ENCODE measurements at regions not wholly inside any gene's neighbourhood (a gene's known extent, or its start where the extent isn't known, plus 50 kb on each side); places are given as distances from the start of the nearest gene placed in this dataset.

DNA sequence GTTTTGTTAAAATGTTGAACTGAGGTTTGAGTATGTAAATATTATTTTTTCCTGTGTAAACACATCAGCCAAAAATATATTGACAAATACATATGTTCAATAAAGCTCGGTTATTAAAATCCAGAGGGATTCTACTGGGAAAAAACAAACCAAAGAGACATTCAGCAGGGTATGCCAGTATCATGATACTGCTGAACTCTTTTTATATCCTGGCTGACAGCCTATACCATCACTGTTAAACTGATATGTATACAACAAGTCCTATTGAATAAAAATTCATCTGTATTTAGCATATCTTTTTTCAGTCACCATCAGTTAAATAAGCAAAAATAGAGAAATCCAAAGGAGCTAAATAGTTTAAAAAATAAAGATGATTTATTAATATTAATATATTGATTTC, 71.6 kb upstream of the NEO1 start:
- H3K9me3 ChIP-seq, result no peaks in the 10 kb centered on the region
- intact Hi-C loops (cut with DNase I; ENCODE audit: low total_unique reads), result no loop called here
- no peak overlapping the region for H3K4me3 ChIP-seq
- no peaks in the 10 kb centered on the region for H3K36me3 ChIP-seq
- no peaks in the 10 kb centered on the region for H3K27me3 ChIP-seq
- H3K27ac ChIP-seq, result no peak overlapping the region
- no peak for TF ChIP-seq POLR2AphosphoS5 (IDR thresholded peaks at IDR 0.05)
- no peaks in the 10 kb centered on the region for H3K4me1 ChIP-seq
- no peak for DNase-seq (ENCODE audit: low spot score in 2 of 2)

DNA sequence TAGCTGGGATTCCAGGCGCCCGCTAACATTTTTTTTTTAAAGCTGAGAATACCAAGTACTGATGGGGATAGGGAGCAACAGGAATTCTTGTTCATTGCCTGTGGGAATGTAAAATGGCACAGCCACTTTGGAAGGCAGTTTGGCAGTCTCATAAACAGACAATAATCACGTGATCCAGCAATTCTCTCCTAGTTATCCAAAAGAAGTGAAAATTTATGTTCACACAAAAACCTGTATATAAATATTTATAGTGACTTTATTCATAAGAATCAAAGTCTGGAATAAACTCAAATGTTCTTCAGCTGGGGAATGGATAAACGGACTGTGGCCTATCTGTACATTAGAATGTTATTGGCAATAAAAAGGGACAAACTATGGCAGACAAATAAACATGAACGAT, 72.5 kb upstream of the NEO1 start:
- intact Hi-C loops (cut with DNase I; ENCODE audit: low total_unique reads), result no loop called here

DNA sequence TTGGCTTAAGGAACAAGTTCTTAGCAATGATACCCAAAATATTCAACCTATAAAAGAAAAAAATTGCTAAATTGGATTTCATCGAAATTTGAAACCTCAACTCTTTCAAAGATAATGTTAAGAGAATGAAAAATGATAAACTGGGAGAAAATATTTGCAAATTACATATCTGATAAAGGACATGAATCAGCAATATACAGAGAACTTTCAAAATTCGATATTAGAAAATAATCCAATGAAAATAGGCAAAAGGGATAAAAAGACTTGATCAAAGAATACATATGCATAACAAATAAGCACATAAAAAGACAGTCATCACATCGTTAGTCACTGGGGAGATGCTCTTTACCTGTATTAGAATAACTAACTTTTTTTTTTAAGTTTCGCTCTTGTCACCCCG, 73.0 kb upstream of the NEO1 start:
- Histone ChIP-seq H3K27ac (no peak overlapping the region), H3K36me3 (no peaks in the 10 kb centered on the region), H3K4me1 (no peaks in the 10 kb centered on the region), H3K4me3 (no peak overlapping the region), H3K27me3 (no peaks in the 10 kb centered on the region), H3K9me3 (no peaks in the 10 kb centered on the region)
- intact Hi-C loops (cut with DNase I; ENCODE audit: low total_unique reads), result no loop called here
- no peak for TF ChIP-seq POLR2A (IDR thresholded peaks at IDR 0.05)
- no peak for TF ChIP-seq POLR2AphosphoS5 (IDR thresholded peaks at IDR 0.05)
- TF ChIP-seq, protein P1, sequence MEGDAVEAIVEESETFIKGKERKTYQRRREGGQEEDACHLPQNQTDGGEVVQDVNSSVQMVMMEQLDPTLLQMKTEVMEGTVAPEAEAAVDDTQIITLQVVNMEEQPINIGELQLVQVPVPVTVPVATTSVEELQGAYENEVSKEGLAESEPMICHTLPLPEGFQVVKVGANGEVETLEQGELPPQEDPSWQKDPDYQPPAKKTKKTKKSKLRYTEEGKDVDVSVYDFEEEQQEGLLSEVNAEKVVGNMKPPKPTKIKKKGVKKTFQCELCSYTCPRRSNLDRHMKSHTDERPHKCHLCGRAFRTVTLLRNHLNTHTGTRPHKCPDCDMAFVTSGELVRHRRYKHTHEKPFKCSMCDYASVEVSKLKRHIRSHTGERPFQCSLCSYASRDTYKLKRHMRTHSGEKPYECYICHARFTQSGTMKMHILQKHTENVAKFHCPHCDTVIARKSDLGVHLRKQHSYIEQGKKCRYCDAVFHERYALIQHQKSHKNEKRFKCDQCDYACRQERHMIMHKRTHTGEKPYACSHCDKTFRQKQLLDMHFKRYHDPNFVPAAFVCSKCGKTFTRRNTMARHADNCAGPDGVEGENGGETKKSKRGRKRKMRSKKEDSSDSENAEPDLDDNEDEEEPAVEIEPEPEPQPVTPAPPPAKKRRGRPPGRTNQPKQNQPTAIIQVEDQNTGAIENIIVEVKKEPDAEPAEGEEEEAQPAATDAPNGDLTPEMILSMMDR (IDR thresholded peaks at IDR 0.05), result no peak
- no peak for DNase-seq (ENCODE audit: low spot score in 2 of 2)

More for the DNA sequence above, 72.5 kb upstream of the NEO1 start:
- H3K27ac ChIP-seq, result no peak overlapping the region
- no peak for DNase-seq (ENCODE audit: low spot score in 2 of 2)
- TF ChIP-seq POLR2AphosphoS5 (IDR thresholded peaks at IDR 0.05) (no peak), POLR2A (IDR thresholded peaks at IDR 0.05) (no peak)
- TF ChIP-seq, protein P1 (IDR thresholded peaks at IDR 0.05), result no peak
- H3K4me1 ChIP-seq, result no peaks in the 10 kb centered on the region
- H3K36me3 ChIP-seq, result no peaks in the 10 kb centered on the region
- H3K4me3 ChIP-seq, result no peak overlapping the region
- H3K27me3 ChIP-seq, result no peaks in the 10 kb centered on the region
- no peaks in the 10 kb centered on the region for H3K9me3 ChIP-seq

DNA sequence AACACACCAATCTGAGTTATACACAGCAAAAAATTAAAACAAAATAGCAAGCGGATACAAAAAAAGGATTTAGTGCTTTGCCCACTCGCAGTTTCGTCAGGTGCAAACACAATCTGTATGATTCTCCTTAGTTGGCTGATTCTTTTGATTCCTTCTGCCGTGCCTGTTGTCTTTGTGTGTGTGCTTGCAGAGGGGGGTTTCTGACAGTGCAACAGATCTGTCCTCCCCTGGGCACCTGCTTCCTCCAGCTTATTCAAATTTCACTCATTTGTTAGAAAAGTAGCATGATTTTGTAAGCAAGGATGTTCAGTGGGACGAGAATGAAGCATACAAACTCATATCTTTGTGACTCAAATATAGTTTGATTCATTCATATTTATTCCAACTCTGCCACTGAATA, 74.0 kb upstream of the NEO1 start:
- intact Hi-C loops (cut with DNase I; ENCODE audit: low total_unique reads), result no loop called here
- Histone ChIP-seq H3K4me1 (no peaks in the 10 kb centered on the region), H3K27me3 (no peaks in the 10 kb centered on the region), H3K36me3 (no peaks in the 10 kb centered on the region), H3K4me3 (no peak overlapping the region), H3K27ac (no peak overlapping the region), H3K9me3 (no peaks in the 10 kb centered on the region)
- no peak for DNase-seq (ENCODE audit: low spot score in 2 of 2)
- TF ChIP-seq POLR2AphosphoS5 (IDR thresholded peaks at IDR 0.05) (no peak), POLR2A (IDR thresholded peaks at IDR 0.05) (no peak)
- TF ChIP-seq, protein P1 (IDR thresholded peaks at IDR 0.05), result no peak

DNA sequence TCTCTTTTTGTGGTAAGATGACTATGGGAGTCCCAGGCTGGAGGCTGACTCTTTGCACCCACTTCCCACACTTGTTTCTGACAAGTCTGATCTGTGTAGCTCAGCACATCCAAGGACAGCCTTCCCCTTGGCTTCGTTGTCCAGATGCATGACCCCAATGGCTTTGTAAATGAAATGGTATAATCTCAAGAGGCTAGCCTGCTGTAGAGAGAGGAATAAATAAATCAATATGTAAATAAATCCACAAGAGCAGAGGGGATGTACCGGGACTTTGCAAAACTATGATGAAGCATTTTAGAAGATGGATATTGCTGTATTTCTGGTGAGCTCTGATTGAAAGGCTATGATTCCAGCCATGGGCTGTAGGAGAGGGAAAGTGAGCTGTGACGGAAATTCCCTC, 79.9 kb upstream of the NEO1 start:
- no peak for TF ChIP-seq POLR2AphosphoS5 (IDR thresholded peaks at IDR 0.05)
- TF ChIP-seq, protein P1 (IDR thresholded peaks at IDR 0.05), result no peak
- TF ChIP-seq POLR2A (IDR thresholded peaks at IDR 0.05), result no peak
- Histone ChIP-seq H3K4me1 (no peaks in the 10 kb centered on the region), H3K27me3 (no peaks in the 10 kb centered on the region), H3K9me3 (no peaks in the 10 kb centered on the region), H3K27ac (no peak overlapping the region), H3K4me3 (no peak overlapping the region), H3K36me3 (no peaks in the 10 kb centered on the region)
- intact Hi-C loops (cut with DNase I; ENCODE audit: low total_unique reads), result loop anchor here (5.0 kb wide), 1 partner anchor 375 kb away; no protein-coding TSS in a partner anchor
- DNase-seq (ENCODE audit: low spot score in 2 of 2), result no peak

DNA sequence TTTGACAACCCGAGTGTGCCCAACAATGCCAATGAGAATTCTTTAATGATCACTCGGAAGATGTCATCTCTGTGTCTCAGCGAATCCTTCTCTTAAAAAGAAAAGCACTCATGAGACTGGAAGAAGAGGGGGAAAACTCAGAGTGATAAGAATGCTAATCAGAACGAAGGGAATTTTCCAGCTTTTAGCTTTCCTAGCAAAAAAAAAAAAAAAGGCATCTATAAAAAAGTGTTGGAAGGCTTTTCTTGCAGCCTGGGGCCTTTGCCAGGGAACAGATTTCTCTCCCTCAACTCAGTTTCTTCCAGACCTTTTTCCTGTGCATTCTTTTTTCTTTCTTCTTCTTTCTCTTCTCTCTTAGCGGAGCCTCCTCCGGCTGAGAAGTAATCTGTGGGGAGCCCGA, 80.5 kb upstream of the NEO1 start:
- peak overlapping the region; percentile 46 to 77 for H3K27ac ChIP-seq
- intact Hi-C loops (cut with DNase I; ENCODE audit: low total_unique reads), result loop anchor here (5.0 kb wide), 1 partner anchor 376 kb away; no protein-coding TSS in a partner anchor
- no peaks in the 10 kb centered on the region for H3K4me1 ChIP-seq

More for the DNA sequence above, 80.5 kb upstream of the NEO1 start:
- H3K27me3 ChIP-seq, result no peaks in the 10 kb centered on the region
- no peak for TF ChIP-seq POLR2AphosphoS5 (IDR thresholded peaks at IDR 0.05)
- no peak for TF ChIP-seq POLR2A (IDR thresholded peaks at IDR 0.05)
- TF ChIP-seq, protein P1 (IDR thresholded peaks at IDR 0.05), result no peak
- DNase-seq (ENCODE audit: low spot score in 2 of 2), result no peak
- H3K9me3 ChIP-seq, result no peaks in the 10 kb centered on the region
- peak overlapping the region; percentile 23 to 60 (median 30) for H3K4me3 ChIP-seq
- no peaks in the 10 kb centered on the region for H3K36me3 ChIP-seq

Measured in breast epithelium (tissue), 4 donors.